Fibroblast of mammary gland (primary cell): ENCODE measurements at regions not wholly inside any gene's neighbourhood (a gene's known extent, or its start where the extent isn't known, plus 50 kb on each side); places are given as distances from the start of the nearest gene placed in this dataset.

ENCODE experiments used
- DNase-seq: peaks from one replicate; pipeline ENCODE4 v3.0.0-alpha.2; 2010; ENCODE audit warnings: low read depth
- H3K4me3 ChIP-seq: 2 replicates; pipeline ENCODE4 v1.5.1; 2011; ENCODE audit warnings: low read depth, mild to moderate bottlenecking, low read length, moderate library complexity; ENCODE audit not compliant: control insufficient read depth
- TF ChIP-seq, protein P1 (sequence below): conservative IDR thresholded peaks from 2 replicates; pipeline ENCODE4 v1.5.1; 2011; ENCODE audit warnings: low read depth, low read length, inconsistent platforms; ENCODE audit not compliant: control insufficient read depth, insufficient read depth

DNA sequence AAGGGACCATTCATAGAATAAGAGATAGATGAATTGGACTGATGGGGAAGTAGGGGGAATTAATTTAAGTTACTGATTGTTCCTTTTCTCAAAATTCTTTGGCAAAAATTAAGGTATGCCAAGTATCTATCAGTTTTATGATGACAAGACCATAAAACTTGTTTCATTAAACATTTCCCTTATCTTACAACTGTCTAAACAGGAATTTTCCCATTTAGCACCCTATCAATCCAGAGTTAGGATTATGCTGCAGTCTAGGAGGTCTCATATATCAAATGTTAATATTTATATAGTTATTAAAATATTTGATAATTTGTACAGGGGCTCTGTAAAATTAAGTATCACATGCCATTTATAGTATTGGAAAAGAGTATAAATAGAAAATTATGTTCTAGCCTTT lies 51.5 kb upstream of the ARID1B start:
- no peak for DNase-seq
- TF ChIP-seq, protein P1, sequence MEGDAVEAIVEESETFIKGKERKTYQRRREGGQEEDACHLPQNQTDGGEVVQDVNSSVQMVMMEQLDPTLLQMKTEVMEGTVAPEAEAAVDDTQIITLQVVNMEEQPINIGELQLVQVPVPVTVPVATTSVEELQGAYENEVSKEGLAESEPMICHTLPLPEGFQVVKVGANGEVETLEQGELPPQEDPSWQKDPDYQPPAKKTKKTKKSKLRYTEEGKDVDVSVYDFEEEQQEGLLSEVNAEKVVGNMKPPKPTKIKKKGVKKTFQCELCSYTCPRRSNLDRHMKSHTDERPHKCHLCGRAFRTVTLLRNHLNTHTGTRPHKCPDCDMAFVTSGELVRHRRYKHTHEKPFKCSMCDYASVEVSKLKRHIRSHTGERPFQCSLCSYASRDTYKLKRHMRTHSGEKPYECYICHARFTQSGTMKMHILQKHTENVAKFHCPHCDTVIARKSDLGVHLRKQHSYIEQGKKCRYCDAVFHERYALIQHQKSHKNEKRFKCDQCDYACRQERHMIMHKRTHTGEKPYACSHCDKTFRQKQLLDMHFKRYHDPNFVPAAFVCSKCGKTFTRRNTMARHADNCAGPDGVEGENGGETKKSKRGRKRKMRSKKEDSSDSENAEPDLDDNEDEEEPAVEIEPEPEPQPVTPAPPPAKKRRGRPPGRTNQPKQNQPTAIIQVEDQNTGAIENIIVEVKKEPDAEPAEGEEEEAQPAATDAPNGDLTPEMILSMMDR = no peak
- no peak overlapping the region for H3K4me3 ChIP-seq

DNA sequence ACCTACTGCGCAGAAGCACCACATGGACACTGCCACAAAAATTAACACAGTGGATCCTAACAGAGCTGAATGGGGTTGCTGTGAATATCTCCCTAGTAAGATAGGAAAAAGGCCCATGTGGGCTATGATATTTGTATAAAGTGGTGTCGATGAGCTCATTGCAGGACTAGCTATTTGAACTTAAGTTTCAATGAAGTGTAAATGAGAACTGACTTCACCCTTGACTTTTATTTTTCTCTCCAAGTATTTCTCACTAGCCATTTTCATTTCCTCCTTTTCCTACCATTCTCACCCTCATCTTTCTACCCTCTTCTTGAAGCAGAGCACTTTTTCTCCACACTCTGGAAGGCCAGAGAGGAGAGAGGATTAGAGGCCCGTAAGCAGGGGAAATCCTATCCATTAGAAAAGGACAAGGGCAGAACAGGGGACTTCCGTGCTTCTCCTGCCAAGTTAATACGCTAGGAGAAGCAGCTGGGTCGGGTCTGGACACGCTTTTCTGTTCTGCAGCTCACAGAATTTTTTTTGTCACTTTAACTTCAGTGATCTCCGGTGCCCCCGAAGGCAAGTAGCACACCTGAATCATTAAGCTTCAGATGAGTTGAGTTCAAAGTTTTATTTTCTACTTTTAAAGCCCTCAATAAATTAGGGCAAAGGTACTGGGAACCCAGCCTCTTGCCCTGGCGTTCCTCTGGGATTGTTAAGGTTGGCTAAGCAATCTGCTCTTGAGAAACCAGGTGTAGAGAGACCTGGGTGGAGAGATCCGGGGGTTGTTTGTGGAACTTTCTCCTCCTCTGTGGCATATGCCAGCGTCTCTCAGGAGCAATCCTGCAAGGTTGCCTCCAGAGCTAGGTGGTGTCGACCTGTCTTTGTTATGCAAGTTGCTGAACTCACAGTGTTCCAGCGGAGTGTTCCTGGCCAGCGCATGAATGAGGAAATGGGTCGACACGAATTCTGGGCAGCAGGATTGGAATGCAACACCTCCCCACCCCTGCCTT lies 56.2 kb upstream of the ARID1B start:
- TF ChIP-seq, protein P1 = no peak
- H3K4me3 ChIP-seq = no peak overlapping the region
- no peak for DNase-seq

DNA sequence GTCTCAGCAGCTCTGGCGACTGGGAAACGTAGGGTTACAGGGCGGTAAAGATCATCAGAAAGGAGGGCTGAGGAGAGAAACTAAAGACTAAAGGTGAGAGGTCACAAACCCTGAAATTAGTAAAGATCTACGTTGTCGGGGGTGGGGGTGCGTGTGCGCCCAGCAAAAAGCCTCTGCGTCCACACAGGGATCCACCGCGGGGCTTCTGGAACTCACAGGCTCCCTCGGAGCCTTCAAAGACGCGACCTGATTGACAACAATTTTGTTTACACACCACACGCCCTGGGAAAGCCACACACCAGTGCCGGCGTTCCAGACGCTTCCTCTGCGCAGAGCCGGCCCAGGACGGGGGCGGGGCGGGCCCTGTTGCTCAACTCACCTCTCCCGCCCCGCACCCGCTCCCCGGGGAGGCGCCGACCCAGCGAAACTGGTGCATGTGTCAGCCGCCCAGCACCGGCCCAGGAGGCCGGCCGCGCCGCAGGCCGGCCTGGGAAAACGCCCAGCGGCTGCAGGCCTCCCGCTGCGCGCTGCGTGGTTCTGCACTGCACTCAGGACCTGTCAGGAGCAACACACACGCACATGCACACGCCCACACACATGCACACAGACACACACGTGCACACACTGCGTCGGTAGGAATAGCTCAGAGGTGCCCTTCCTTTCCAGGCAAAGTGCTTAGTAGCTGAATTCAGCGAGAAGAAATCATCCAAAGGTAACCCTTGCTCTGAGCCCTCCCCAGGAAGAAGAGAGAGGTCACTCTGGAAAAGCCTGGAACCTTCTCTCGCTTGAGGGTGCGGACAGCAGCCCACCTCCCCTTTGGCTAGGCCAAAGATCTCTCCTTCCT lies 57.2 kb upstream of the ARID1B start:
- TF ChIP-seq, protein P1 = no peak
- H3K4me3 ChIP-seq = peak overlapping the region; percentile 38
- DNase-seq = peak; percentile 91

DNA sequence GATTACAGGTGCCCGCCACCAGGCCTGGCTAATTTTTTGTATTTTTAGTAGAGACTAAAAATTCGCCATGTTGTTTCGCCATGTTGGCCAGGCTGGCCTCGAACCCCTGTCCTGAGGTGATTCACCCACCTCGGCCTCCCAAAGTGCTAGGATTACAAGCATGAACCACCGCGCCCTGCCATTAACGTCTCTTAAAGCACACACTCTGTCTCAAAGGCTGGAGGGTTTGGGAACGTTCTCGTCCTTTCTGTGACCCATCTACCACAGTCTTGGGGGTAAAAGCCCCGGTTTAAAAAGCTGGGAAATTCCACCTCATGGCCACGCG lies 57.8 kb upstream of the ARID1B start:
- peak overlapping the region; percentile 38 for H3K4me3 ChIP-seq
- DNase-seq = no peak
- TF ChIP-seq, protein P1 = no peak

DNA sequence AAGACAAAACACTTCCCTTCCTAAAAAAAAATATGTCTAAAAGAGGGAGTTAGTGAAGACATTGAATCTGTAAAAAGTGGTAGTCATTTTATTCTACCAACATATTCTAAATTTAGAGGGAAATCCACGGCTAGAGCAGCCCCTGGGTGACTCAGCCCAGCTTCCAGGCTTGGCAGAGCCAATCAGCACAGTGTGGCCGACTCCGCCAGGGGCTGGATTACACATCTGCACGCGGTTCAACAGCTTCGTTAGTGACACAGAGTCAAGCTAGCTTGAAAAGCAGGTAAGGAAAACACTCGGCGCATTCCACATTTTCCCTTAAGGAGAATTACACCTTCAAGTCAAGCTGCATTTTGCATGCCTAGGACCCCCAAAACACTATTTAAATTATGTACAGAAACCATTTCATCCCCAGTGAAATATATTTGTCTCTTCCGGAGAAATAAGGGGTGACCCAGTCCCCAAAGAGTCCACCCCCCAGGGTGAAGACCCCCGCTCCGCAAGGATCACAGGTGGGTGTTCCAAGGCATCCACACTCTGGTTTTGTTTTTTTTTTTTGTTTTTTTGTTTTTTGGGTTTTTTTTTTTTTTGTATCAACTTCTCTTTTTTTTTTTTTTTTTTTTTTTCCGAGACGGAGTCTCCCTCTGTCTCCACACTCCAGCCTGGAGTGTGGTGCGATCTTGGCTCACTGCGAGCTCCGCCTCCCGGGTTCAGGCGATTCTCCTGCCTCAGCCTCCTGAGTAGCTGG lies 58.4 kb upstream of the ARID1B start:
- H3K4me3 ChIP-seq = no peak overlapping the region
- TF ChIP-seq, protein P1 = no peak
- DNase-seq = peak; percentile 81

DNA sequence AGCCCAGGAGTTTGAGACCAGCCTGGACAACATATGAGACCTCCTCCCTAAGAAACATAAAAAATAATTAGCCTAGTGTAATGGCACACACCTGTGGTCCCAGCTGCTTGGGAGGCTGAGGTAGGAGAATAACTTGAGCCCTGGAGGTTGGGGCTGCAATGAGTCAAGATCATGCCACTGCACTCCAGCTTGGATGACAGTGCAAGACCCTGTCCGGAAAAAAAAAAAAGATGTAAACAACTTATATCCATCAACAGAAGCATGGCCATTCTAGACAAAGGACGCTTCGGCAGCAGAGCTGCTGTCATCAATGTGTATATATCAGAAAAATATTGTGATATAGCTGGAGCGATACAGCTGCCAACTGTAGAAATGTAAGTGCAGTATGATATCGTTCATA lies 59.6 kb upstream of the ARID1B start:
- TF ChIP-seq, protein P1 = no peak
- no peak overlapping the region for H3K4me3 ChIP-seq
- no peak for DNase-seq
